ENCODE measurements at regions not wholly inside any gene's neighbourhood (a gene's known extent, or its start where the extent isn't known, plus 50 kb on each side); places are given as distances from the start of the nearest gene placed in this dataset.
"Not testable (repeated sequence)": the region's sequence is repeated elsewhere in the genome, so short reads cannot be mapped to it uniquely, and the experiment has no call there.

DNA sequence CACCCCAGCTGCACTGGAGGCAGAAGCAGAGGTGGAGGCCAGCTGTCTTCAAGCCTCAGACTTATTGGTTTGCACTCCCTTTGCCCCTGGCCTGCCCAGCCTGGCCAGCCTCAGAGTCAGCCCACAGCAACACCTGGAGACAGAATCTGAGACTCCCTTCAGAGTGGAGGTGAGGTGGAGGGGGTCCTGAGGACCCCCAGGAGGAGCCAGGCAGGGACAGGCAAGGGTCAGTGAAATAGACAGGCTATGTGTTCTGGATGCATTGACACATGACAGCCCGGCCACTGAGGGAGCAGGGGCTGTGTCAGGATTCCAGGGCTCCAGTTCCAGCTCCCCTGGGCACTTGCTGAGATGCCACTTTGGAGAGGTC is 309.7 kb downstream of the MYCN start:
- no peak for DNase-seq

- DNase-seq = no peak
These were observed 309.1 kb downstream of the MYCN start for GRCh38 chr2:16249246-16250055.

- no peak for DNase-seq
These were observed 308.3 kb downstream of the MYCN start for GRCh38 chr2:16248571-16249105.

- DNase-seq = no peak
These were observed 307.2 kb downstream of the MYCN start for GRCh38 chr2:16247326-16248122.

- DNase-seq = no peak
These were observed 306.6 kb downstream of the MYCN start for GRCh38 chr2:16246911-16247310.

- no peak for DNase-seq
These were observed 306.0 kb downstream of the MYCN start for GRCh38 chr2:16246281-16246850.

DNA sequence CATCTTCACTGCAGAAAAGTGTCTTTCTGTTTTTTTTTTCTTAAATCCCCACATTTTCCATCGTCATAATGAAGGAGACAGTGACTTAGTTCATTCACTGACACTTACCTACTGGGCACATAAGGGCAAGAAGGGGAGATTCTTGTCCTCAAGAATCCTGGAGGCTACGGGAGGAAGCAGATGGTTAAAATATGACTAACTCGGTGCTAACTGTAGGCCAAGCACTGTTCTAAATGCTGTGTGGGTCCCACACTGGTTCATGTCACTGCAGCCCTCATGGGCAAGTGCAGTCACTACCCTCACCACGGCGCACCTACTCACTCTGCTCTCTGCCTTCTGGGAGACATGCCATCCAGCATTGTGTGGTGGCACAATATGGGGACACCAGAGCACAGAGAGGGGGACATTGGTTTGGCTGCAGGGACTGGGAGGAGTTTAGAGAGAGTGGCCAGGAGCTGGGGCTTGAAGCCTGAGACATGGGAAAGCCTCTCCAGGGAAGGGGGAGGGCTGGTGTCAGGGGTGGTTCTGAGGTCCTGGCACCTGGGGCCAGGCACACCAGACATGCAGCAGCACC is 305.2 kb downstream of the MYCN start:
- no peak for DNase-seq

DNA sequence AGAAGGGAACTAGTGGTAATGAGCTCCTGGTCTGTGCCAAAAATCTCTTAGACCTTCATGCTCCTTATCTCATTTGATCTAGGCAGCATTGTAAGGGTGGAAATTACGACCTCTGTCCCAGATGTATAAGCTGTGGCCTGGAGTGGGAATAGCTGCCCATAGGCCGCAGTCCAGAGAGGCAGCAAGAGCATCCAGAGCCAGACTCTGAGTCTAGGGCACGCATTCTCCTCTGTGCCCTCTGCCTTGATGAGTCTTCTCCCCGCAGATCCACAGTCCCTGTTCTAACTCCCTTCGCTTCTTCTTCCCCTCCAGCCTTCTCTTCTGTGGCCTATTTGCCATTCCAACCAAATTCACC is 304.6 kb downstream of the MYCN start:
- no peak for DNase-seq

- DNase-seq = no peak
These were observed 304.0 kb downstream of the MYCN start for GRCh38 chr2:16244153-16244965.

- no peak for DNase-seq
These were observed 303.2 kb downstream of the MYCN start for GRCh38 chr2:16243411-16243996.

DNA sequence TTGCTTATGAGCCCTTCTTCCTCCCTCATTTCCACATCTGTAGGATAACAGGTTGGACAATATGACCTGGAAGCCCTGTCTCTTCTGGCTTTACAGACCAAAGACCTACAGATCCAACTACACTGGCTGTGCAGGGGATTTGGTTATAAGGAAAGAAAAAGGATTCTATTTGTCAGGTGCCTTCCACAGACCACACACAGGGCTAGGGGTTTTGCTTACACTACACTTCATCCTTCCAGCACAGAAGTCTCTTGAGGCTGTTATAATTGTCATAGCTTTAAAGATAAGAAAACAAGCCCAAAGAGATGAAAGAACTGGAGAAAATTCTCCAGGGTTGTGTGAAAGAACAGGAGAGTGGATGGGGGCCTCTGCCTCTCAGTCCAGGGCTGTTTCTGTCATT is 302.6 kb downstream of the MYCN start:
- DNase-seq = no peak

- no peak for DNase-seq
These were observed 301.1 kb downstream of the MYCN start for GRCh38 chr2:16241166-16242160.

DNA sequence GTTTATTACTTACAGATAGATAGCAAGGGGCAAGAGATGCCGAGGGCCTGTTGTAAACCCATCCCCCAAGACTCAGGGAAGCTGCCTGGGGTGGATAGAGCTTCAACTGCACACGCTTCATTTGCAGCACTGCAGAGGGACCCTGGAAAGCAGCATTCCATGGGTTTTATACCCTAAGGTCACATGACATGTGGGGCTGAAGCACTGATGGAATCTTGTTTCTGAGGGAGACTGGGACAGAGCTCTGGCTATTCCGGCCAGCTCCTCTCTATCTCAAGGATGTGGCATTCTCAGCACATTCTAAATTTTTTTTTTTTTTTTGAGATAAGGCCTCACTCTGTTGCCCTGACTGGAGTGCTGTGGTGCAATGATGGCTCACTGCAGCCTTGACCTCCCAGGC is 300.1 kb downstream of the MYCN start:
- no peak for DNase-seq

- no peak for DNase-seq
These were observed 299.0 kb downstream of the MYCN start for GRCh38 chr2:16239296-16239850.

- DNase-seq = no peak
These were observed 298.4 kb downstream of the MYCN start for GRCh38 chr2:16238786-16239185.

DNA sequence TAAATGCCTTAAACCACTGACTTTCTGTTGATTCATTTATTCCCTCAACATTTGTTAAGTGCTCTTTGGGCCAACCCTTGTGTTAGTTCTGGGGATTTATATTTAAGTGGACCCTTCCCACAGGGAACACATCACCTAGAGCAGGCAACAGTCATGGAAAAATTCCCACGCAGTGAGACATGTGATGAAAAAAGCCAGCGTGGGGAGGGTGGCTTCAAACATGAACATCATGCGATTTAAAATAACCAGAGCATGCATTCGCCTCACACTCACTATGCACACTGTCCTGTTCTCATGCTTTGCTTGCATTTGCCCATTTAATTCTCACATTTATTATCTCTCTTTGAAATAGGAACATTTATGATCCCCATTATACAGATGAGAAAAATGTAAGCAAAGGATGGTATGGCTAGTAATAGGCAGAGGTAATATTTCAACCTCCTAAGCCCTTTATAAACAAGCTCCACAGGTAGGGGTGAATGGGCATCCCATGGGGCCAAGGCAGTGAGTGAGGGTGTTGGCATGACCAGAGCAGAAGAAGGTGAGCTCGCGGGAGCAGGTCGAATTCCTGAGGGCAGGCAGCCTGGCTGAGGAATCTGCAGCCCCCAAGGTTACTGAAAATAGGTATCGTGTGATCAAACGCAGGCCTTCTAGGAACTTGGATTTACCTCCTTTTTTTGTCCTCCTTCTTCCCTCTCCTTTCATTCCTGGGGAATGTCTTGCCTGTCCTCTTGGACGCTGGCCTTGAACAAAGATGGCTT is 297.8 kb downstream of the MYCN start:
- DNase-seq = no peak

- no peak for DNase-seq
These were observed 295.4 kb downstream of the MYCN start for GRCh38 chr2:16235747-16236146.

DNA sequence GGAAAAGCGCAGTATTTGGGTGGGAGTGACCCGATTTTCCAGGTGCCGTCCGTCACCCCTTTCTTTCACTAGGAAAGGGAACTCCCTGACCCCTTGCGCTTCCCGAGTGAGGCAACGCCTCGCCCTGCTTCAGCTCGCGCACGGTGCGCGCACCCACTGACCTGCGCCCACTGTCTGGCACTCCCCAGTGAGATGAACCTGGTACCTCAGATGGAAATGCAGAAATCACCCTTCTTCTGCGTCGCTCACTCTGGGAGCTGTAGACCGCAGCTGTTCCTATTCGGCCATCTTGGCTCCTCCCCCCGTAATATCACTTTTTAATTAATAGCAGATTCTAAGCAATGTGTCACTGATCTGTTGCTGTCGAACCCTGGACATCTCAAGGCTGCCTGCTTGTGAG is 294.9 kb downstream of the MYCN start:
- not testable (repeated sequence) for DNase-seq

GRCh38 chr2:16228951-16229350 is 288.6 kb downstream of the MYCN start:
- no peak for DNase-seq

GRCh38 chr2:16228471-16228870 is 288.1 kb downstream of the MYCN start:
- DNase-seq = no peak

All from NCI-H524 treated with DMSO at 0.1 percent for 48 hours (cell line).